Endothelial cell of umbilical vein (primary cell): ENCODE measurements at regions not wholly inside any gene's neighbourhood (a gene's known extent, or its start where the extent isn't known, plus 50 kb on each side); places are given as distances from the start of the nearest gene placed in this dataset.

ENCODE experiments used
- CTCF ChIP-seq, 2 donors: IDR thresholded peaks; 1 replicate in 1 of 2; 2 replicates in 1 of 2; pipeline ENCODE4 v1.5.1; 2011; ENCODE audit warnings: low read length in 2 of 2, mild to moderate bottlenecking in 2 of 2, moderate library complexity in 2 of 2, control low read depth in 1 of 2, inconsistent platforms in 1 of 2, low read depth in 1 of 2; ENCODE audit not compliant: insufficient read depth in 1 of 2; ENCODE audit errors: extremely low read depth in 1 of 2
- POLR2A ChIP-seq: IDR thresholded peaks from 2 replicates; pipeline ENCODE4 v1.6.1; 2012; ENCODE audit warnings: low read depth, mild to moderate bottlenecking, control low read depth, low read length
- POLR2AphosphoS5 ChIP-seq: IDR thresholded peaks from 2 replicates; pipeline ENCODE4 v1.6.1; 2012; ENCODE audit warnings: low read depth, mild to moderate bottlenecking, control low read depth, low read length, moderate library complexity; ENCODE audit not compliant: insufficient read depth

- TF ChIP-seq POLR2A = no peak
- TF ChIP-seq CTCF (IDR thresholded peaks at IDR 0.05; ENCODE audit: extremely low read depth in 1 of 2, insufficient read depth in 1 of 2, low read depth in 1 of 2, low read length in 2 of 2) = no peak
- no peak for TF ChIP-seq POLR2AphosphoS5
Observed at GRCh38 chr15:96142498-96142897, 188.0 kb upstream of the NR2F2 start.
